Transverse colon (tissue), 4 donors: ENCODE measurements at regions not wholly inside any gene's neighbourhood (a gene's known extent, or its start where the extent isn't known, plus 50 kb on each side); places are given as distances from the start of the nearest gene placed in this dataset.

ENCODE experiments used
- CTCF ChIP-seq, 5 experiments: fragments of 200-600 bp in 3 of 5; fragments of 450-650 bp in 2 of 5; sonication (generic) in 3 of 5; IDR thresholded peaks; 1 replicate in 2 of 5; 2 replicates in 3 of 5; pipeline ENCODE4 v1.5.1; 2016 to 2017; ENCODE audit warnings: antibody characterized with exemption in 5 of 5, inconsistent platforms in 3 of 5, mild to moderate bottlenecking in 2 of 5, moderate library complexity in 1 of 5
- POLR2A ChIP-seq: fragments of 450-650 bp; IDR thresholded peaks from one replicate; pipeline ENCODE4 v1.6.1; 2016; ENCODE audit warnings: antibody characterized with exemption, mild to moderate bottlenecking, moderate library complexity
- POLR2AphosphoS5 ChIP-seq, 3 donors: sonication (generic); formaldehyde crosslinking; IDR thresholded peaks; one replicate each; pipeline ENCODE4 v1.6.1; 2016; ENCODE audit warnings: antibody characterized with exemption in 3 of 3

DNA sequence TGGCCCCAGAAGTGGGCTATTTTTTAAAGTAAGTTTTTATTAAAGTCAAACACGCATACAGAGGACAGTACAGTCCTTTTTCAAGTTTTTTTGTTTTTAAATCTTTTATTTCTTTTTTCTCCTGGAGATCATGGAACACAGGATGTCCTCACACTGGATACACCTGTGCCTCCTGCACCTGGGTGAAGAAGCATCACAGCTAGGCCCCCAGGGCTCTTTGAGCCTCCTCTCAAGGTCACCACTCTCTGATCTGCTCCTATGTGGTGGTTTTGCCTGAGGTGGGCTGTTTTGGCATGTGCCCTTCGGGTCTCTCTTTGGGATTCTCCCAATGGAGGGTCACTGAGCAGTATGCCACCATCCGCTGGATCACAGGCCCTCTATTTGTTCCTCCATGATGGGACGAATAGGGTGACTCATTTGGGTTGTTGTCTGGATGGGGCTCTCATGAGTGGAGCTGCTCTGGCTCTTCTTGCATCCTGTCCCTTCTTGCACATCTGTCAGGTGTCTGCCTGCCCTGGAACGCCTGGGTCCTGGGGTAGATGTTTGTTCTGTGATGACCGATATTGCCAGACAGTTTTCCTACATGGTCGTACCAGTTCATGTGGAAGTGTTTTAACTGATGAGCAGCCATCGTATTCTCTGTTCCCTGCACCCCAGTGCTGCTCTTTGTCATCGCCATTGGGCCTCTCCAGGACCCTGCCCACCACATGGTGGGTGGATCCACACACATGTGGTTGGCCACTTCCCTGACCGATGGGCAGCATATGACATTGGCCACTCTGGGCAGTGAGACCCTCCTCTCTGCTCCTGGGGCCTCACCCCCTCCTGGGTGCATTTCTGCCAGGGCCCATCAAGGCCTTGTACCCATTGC, 55.2 kb upstream of the MED9 start:
- TF ChIP-seq CTCF (IDR thresholded peaks at IDR 0.05) (no peak), POLR2A (no peak), POLR2AphosphoS5 (IDR thresholded peaks at IDR 0.05) (no peak)
